PC-9 (cell line): ENCODE measurements at regions not wholly inside any gene's neighbourhood (a gene's known extent, or its start where the extent isn't known, plus 50 kb on each side); places are given as distances from the start of the nearest gene placed in this dataset.

Source experiments
- BruUV-seq: library from RNA; stranded (reverse); fragments of 400-500 nt; replicated peaks from 2 replicates; lab custom pipeline; 2021; lab: Mats Ljungman, UMichigan
- CTCF ChIA-PET: fragments of 300-600 bp; sonication (Branson Sonifier 250); formaldehyde crosslinking; loops from one replicate; lab custom pipeline; 2022; ENCODE audit warnings: antibody characterized with exemption; lab: Charles Lee
- POLR2A ChIA-PET: fragments of 300-600 bp; sonication (Branson Sonifier 250); formaldehyde crosslinking; loops from one replicate; lab custom pipeline; 2022; ENCODE audit warnings: antibody characterized with exemption; ENCODE audit not compliant: unreplicated experiment; lab: Charles Lee
- DNase-seq, 2 experiments: peaks; one replicate each; pipeline versions ENCODE4 v3.0.0 to v3.0.0-alpha.2; 2015 to 2022; ENCODE audit warnings: mixed read lengths in 1 of 2
- H2AFZ ChIP-seq: fragments of 200-600 bp; sonication (generic); 2 replicates; pipeline ENCODE4 v1.8.1; 2017; ENCODE audit warnings: antibody characterized with exemption
- H3F3A ChIP-seq: fragments of 200-600 bp; sonication (generic); 2 replicates; pipeline ENCODE4 v1.8.1; 2017; ENCODE audit warnings: antibody characterized with exemption, mild to moderate bottlenecking, low read depth; ENCODE audit not compliant: insufficient read depth
- H3K27ac ChIP-seq: fragments of 200-600 bp; sonication (generic); 2 replicates; pipeline ENCODE4 v1.6.1; 2016; ENCODE audit warnings: mixed run types
- H3K27me3 ChIP-seq: fragments of 200-600 bp; sonication (generic); 2 replicates; pipeline ENCODE4 v1.6.1; 2016; ENCODE audit warnings: low read depth, mixed run types; ENCODE audit not compliant: insufficient read depth
- H3K36me3 ChIP-seq: fragments of 200-600 bp; sonication (generic); 2 replicates; pipeline ENCODE4 v1.6.1; 2016; ENCODE audit warnings: low read depth, mixed run types
- H3K4me1 ChIP-seq: fragments of 200-600 bp; sonication (generic); replicated peaks from 2 replicates; pipeline ENCODE4 v1.6.1; 2016; ENCODE audit warnings: mixed run types; ENCODE audit not compliant: insufficient read depth
- H3K4me2 ChIP-seq: fragments of 200-600 bp; sonication (generic); 2 replicates; pipeline ENCODE4 v1.6.1; 2017; ENCODE audit warnings: mixed run types
- H3K4me3 ChIP-seq: fragments of 200-600 bp; sonication (generic); 2 replicates; pipeline ENCODE4 v1.6.1; 2016; ENCODE audit warnings: mixed run types
- H3K79me2 ChIP-seq: fragments of 200-600 bp; sonication (generic); 2 replicates; pipeline ENCODE4 v1.6.1; 2017; ENCODE audit warnings: low read depth, mixed run types
- H3K9me2 ChIP-seq: fragments of 200-600 bp; sonication (generic); 2 replicates; pipeline ENCODE4 v1.8.1; 2017; ENCODE audit warnings: mild to moderate bottlenecking; ENCODE audit not compliant: insufficient read depth
- H3K9me3 ChIP-seq: fragments of 200-600 bp; sonication (generic); 2 replicates; pipeline ENCODE4 v1.8.1; 2016; ENCODE audit warnings: low read depth; ENCODE audit not compliant: insufficient read depth
- H4K20me1 ChIP-seq: fragments of 200-600 bp; sonication (generic); 2 replicates; pipeline ENCODE4 v1.8.1; 2017; ENCODE audit not compliant: insufficient read depth
- EZH2 ChIP-seq: fragments of 200-600 bp; sonication (generic); IDR thresholded peaks from 2 replicates; pipeline ENCODE4 v1.8.0; 2017; ENCODE audit warnings: antibody characterized with exemption, low read depth
- intact Hi-C: fragments of 100-400 bp; cut with micrococcal nuclease; formaldehyde crosslinking; loops from one replicate; pipeline ENCODE4 v1.10.0; 2022; ENCODE audit not compliant: unreplicated experiment
- TF ChIP-seq, protein P1 (sequence below): fragments of 200-600 bp; sonication (generic); conservative IDR thresholded peaks from 2 replicates; pipeline ENCODE4 v1.6.1; 2017; ENCODE audit warnings: mixed run types, antibody characterized with exemption, mild to moderate bottlenecking, moderate library complexity

- H3K27ac ChIP-seq, result no peak overlapping the region
- no peak overlapping the region for H2AFZ ChIP-seq
- no peaks in the 10 kb centered on the region for H3K9me3 ChIP-seq
- H3K27me3 ChIP-seq, result no peaks in the 10 kb centered on the region
- POLR2A ChIA-PET, result no interaction called here
- H3K79me2 ChIP-seq, result no peaks in the 10 kb centered on the region
- BruUV-seq, result no TSS peak
- CTCF ChIA-PET, result no interaction called here
- intact Hi-C loops, result no loop called here
- no peak overlapping the region for H3K4me3 ChIP-seq
- no peak for DNase-seq
- no peak overlapping the region for H3K4me2 ChIP-seq
- TF ChIP-seq EZH2, result no peak
- no peaks in the 10 kb centered on the region for H3K9me2 ChIP-seq
- no peaks in the 10 kb centered on the region for H4K20me1 ChIP-seq
- H3K36me3 ChIP-seq, result no peaks in the 10 kb centered on the region
- peaks cover 12% of the 10 kb centered on the region; the same call in 1 of the 2 replicates for H3F3A ChIP-seq
- H3K4me1 ChIP-seq, result 0 out of 2 replicates have a peak, but pooled peaks cover 4% of the 10 kb centered on the region
Measured at GRCh38 chr18:11497585-11497984, 111.8 kb upstream of the SLC35G4 start.

DNA sequence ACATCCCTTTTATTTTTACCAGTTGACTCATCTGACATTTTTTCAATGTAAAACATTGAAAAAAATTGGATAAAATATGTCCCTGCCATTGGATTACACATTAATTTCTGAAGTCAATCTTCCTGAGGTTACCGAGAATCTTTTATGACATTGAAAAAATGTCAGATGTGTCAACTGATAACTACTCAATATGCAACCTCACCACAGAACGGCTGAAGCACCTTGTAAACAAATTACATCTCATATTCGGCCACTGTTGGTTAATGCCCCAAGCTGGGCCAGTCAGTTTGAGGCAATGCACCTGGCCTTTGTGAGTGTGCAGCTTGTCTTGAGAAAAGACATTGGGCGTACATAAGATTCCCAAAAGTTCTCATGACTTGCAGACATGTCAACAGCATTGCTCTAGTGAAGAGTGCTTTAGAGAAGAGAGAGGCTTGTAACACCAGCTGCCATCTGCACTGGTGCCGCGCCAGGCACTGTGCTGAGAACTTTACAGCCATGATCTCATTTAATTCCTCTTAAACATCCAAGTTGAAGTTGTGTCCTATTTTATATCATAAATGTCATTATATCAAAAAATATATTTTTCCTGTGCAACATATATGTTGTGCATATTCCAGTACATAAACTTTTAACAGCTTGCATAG is 112.7 kb upstream of the SLC35G4 start:
- H3K9me2 ChIP-seq, result no peaks in the 10 kb centered on the region
- no TSS peak for BruUV-seq
- H3K79me2 ChIP-seq, result no peaks in the 10 kb centered on the region
- ChIA-PET POLR2A (no interaction called here), CTCF (no interaction called here)
- H3F3A ChIP-seq, result peaks cover 12% of the 10 kb centered on the region; the same call in 1 of the 2 replicates
- no peaks in the 10 kb centered on the region for H3K36me3 ChIP-seq
- H3K9me3 ChIP-seq, result no peaks in the 10 kb centered on the region
- 0 out of 2 replicates have a peak, but pooled peaks cover 4% of the 10 kb centered on the region for H3K4me1 ChIP-seq
- no peak for DNase-seq
- H3K4me2 ChIP-seq, result no peak overlapping the region
- no peak overlapping the region for H3K27ac ChIP-seq
- TF ChIP-seq, protein P1, sequence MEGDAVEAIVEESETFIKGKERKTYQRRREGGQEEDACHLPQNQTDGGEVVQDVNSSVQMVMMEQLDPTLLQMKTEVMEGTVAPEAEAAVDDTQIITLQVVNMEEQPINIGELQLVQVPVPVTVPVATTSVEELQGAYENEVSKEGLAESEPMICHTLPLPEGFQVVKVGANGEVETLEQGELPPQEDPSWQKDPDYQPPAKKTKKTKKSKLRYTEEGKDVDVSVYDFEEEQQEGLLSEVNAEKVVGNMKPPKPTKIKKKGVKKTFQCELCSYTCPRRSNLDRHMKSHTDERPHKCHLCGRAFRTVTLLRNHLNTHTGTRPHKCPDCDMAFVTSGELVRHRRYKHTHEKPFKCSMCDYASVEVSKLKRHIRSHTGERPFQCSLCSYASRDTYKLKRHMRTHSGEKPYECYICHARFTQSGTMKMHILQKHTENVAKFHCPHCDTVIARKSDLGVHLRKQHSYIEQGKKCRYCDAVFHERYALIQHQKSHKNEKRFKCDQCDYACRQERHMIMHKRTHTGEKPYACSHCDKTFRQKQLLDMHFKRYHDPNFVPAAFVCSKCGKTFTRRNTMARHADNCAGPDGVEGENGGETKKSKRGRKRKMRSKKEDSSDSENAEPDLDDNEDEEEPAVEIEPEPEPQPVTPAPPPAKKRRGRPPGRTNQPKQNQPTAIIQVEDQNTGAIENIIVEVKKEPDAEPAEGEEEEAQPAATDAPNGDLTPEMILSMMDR, result no peak
- no peak for TF ChIP-seq EZH2
- intact Hi-C loops, result no loop called here
- H4K20me1 ChIP-seq, result no peaks in the 10 kb centered on the region
- H2AFZ ChIP-seq, result no peak overlapping the region
- H3K4me3 ChIP-seq, result no peak overlapping the region
- H3K27me3 ChIP-seq, result peaks cover 6% of the 10 kb centered on the region; the same call in 1 of the 2 replicates

DNA sequence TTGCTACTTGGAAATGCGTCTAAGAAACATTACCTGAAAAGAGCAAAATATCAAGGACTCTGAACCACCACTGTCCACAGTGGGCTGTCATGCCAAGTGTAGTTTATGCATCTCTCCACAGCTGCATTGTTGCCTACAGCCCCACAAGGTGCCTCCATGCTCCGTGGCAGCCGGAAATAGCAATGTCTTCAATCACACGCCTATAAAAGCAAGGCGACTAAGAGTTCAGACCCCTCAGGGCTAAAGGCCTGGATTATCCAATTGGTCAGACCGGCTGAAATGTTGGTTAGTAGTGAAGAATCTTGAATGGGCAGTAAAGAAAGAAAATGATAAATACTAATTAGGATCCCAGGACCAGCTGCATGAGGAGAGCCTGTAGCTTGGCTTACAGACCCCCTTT is 114.0 kb upstream of the SLC35G4 start:
- no peak overlapping the region for H3K4me3 ChIP-seq
- no peaks in the 10 kb centered on the region for H3K36me3 ChIP-seq
- intact Hi-C loops, result no loop called here
- DNase-seq, result no peak
- CTCF ChIA-PET, result no interaction called here
- no peak overlapping the region for H2AFZ ChIP-seq
- H3K4me1 ChIP-seq, result 0 out of 2 replicates have a peak, but pooled peaks cover 4% of the 10 kb centered on the region
- no peak overlapping the region for H3K27ac ChIP-seq
- H3K9me3 ChIP-seq, result no peaks in the 10 kb centered on the region
- no peak overlapping the region for H3K4me2 ChIP-seq
- H4K20me1 ChIP-seq, result no peaks in the 10 kb centered on the region
- no TSS peak for BruUV-seq
- H3K79me2 ChIP-seq, result no peaks in the 10 kb centered on the region
- peaks cover 7% of the 10 kb centered on the region; the same call in 1 of the 2 replicates for H3F3A ChIP-seq
- POLR2A ChIA-PET, result no interaction called here
- no peaks in the 10 kb centered on the region for H3K9me2 ChIP-seq
- TF ChIP-seq, protein P1, result no peak
- TF ChIP-seq EZH2, result no peak
- peaks cover 14% of the 10 kb centered on the region; the same call in 1 of the 2 replicates for H3K27me3 ChIP-seq
